ENCODE measurements at regions not wholly inside any gene's neighbourhood (a gene's known extent, or its start where the extent isn't known, plus 50 kb on each side); places are given as distances from the start of the nearest gene placed in this dataset.

- Histone ChIP-seq H3K4me1 (ENCODE audit: control insufficient read depth in 2 of 2, insufficient read depth in 2 of 2, low read length in 1 of 2) (no peaks in the 10 kb centered on the region), H3K36me3 (ENCODE audit: control insufficient read depth in 2 of 2, insufficient read depth in 2 of 2, low read length in 1 of 2) (no peaks in the 10 kb centered on the region), H3K27ac (ENCODE audit: low read depth in 2 of 2, low read length in 1 of 2) (no peak overlapping the region), H3K9me3 (ENCODE audit: control insufficient read depth in 2 of 2, insufficient read depth in 1 of 2, low read depth in 1 of 2, low read length in 1 of 2) (no peaks in the 10 kb centered on the region), H3K27me3 (ENCODE audit: control insufficient read depth in 1 of 2, insufficient read depth in 2 of 2, low read length in 2 of 2) (no peaks in the 10 kb centered on the region), H3K4me3 (ENCODE audit: low read depth in 1 of 2, low read length in 2 of 2) (no peak overlapping the region)
- WGBS, 2 donors, result 65 to 67% methylated on average over 4 of the region's 4 CpGs
Measured at GRCh38 chr10:109417803-109418202, 505.5 kb downstream of the XPNPEP1 start.

- no peaks in the 10 kb centered on the region for H3K9me3 ChIP-seq (ENCODE audit: control insufficient read depth in 2 of 2, insufficient read depth in 1 of 2, low read depth in 1 of 2, low read length in 1 of 2)
- 75% methylated on average over 1 of the region's 1 CpG for WGBS, 2 donors
- H3K27me3 ChIP-seq (ENCODE audit: control insufficient read depth in 1 of 2, insufficient read depth in 2 of 2, low read length in 2 of 2), result no peaks in the 10 kb centered on the region
- no peaks in the 10 kb centered on the region for H3K36me3 ChIP-seq (ENCODE audit: control insufficient read depth in 2 of 2, insufficient read depth in 2 of 2, low read length in 1 of 2)
- no peak overlapping the region for H3K27ac ChIP-seq (ENCODE audit: low read depth in 2 of 2, low read length in 1 of 2)
- no peaks in the 10 kb centered on the region for H3K4me1 ChIP-seq (ENCODE audit: control insufficient read depth in 2 of 2, insufficient read depth in 2 of 2, low read length in 1 of 2)
- H3K4me3 ChIP-seq (ENCODE audit: low read depth in 1 of 2, low read length in 2 of 2), result no peak overlapping the region
Measured at GRCh38 chr10:109412353-109412752, 511.0 kb downstream of the XPNPEP1 start.

GRCh38 chr10:109411917-109412316 is 511.4 kb downstream of the XPNPEP1 start:
- Histone ChIP-seq H3K27ac (ENCODE audit: low read depth in 2 of 2, low read length in 1 of 2) (no peak overlapping the region), H3K9me3 (ENCODE audit: control insufficient read depth in 2 of 2, insufficient read depth in 1 of 2, low read depth in 1 of 2, low read length in 1 of 2) (no peaks in the 10 kb centered on the region), H3K27me3 (ENCODE audit: control insufficient read depth in 1 of 2, insufficient read depth in 2 of 2, low read length in 2 of 2) (no peaks in the 10 kb centered on the region), H3K36me3 (ENCODE audit: control insufficient read depth in 2 of 2, insufficient read depth in 2 of 2, low read length in 1 of 2) (no peaks in the 10 kb centered on the region), H3K4me3 (ENCODE audit: low read depth in 1 of 2, low read length in 2 of 2) (no peak overlapping the region), H3K4me1 (ENCODE audit: control insufficient read depth in 2 of 2, insufficient read depth in 2 of 2, low read length in 1 of 2) (no peaks in the 10 kb centered on the region)
- 35 to 41% methylated on average over 3 of the region's 3 CpGs for WGBS, 2 donors

- H3K27me3 ChIP-seq (ENCODE audit: control insufficient read depth in 1 of 2, insufficient read depth in 2 of 2, low read length in 2 of 2), result no peaks in the 10 kb centered on the region
- H3K27ac ChIP-seq (ENCODE audit: low read depth in 2 of 2, low read length in 1 of 2), result no peak overlapping the region
- H3K4me1 ChIP-seq (ENCODE audit: control insufficient read depth in 2 of 2, insufficient read depth in 2 of 2, low read length in 1 of 2), result no peaks in the 10 kb centered on the region
- no peaks in the 10 kb centered on the region for H3K36me3 ChIP-seq (ENCODE audit: control insufficient read depth in 2 of 2, insufficient read depth in 2 of 2, low read length in 1 of 2)
- H3K9me3 ChIP-seq (ENCODE audit: control insufficient read depth in 2 of 2, insufficient read depth in 1 of 2, low read depth in 1 of 2, low read length in 1 of 2), result peaks cover 0 to 2% of the 10 kb centered on the region in 2 donors
- WGBS, 2 donors, result 68 to 70% methylated on average over 2 of the region's 2 CpGs
- no peak overlapping the region for H3K4me3 ChIP-seq (ENCODE audit: low read depth in 1 of 2, low read length in 2 of 2)
Measured at GRCh38 chr10:109405338-109405737, 518.0 kb downstream of the XPNPEP1 start.

- Histone ChIP-seq H3K36me3 (ENCODE audit: control insufficient read depth in 2 of 2, insufficient read depth in 2 of 2, low read length in 1 of 2) (no peaks in the 10 kb centered on the region), H3K27me3 (ENCODE audit: control insufficient read depth in 1 of 2, insufficient read depth in 2 of 2, low read length in 2 of 2) (no peaks in the 10 kb centered on the region), H3K4me1 (ENCODE audit: control insufficient read depth in 2 of 2, insufficient read depth in 2 of 2, low read length in 1 of 2) (no peaks in the 10 kb centered on the region), H3K27ac (ENCODE audit: low read depth in 2 of 2, low read length in 1 of 2) (no peak overlapping the region), H3K4me3 (ENCODE audit: low read depth in 1 of 2, low read length in 2 of 2) (no peak overlapping the region), H3K9me3 (ENCODE audit: control insufficient read depth in 2 of 2, insufficient read depth in 1 of 2, low read depth in 1 of 2, low read length in 1 of 2) (peaks cover 0 to 2% of the 10 kb centered on the region in 2 donors)
- WGBS, 2 donors, result 50 to 55% methylated on average over 2 of the region's 2 CpGs
Measured at GRCh38 chr10:109403551-109403950, 519.8 kb downstream of the XPNPEP1 start.

- Histone ChIP-seq H3K36me3 (ENCODE audit: control insufficient read depth in 2 of 2, insufficient read depth in 2 of 2, low read length in 1 of 2) (no peaks in the 10 kb centered on the region), H3K9me3 (ENCODE audit: control insufficient read depth in 2 of 2, insufficient read depth in 1 of 2, low read depth in 1 of 2, low read length in 1 of 2) (peaks cover 0 to 6% of the 10 kb centered on the region in 2 donors), H3K4me3 (ENCODE audit: low read depth in 1 of 2, low read length in 2 of 2) (no peak overlapping the region), H3K4me1 (ENCODE audit: control insufficient read depth in 2 of 2, insufficient read depth in 2 of 2, low read length in 1 of 2) (no peaks in the 10 kb centered on the region), H3K27ac (ENCODE audit: low read depth in 2 of 2, low read length in 1 of 2) (no peak overlapping the region), H3K27me3 (ENCODE audit: control insufficient read depth in 1 of 2, insufficient read depth in 2 of 2, low read length in 2 of 2) (no peaks in the 10 kb centered on the region)
- WGBS, 2 donors, result 28 to 49% methylated on average over 3 of the region's 3 CpGs
Measured at GRCh38 chr10:109393425-109393824, 529.9 kb downstream of the XPNPEP1 start.

GRCh38 chr10:109386921-109387320 is 536.4 kb downstream of the XPNPEP1 start:
- 54 to 55% methylated on average over 3 of the region's 3 CpGs for WGBS, 2 donors

GRCh38 chr10:109386101-109386500 is 537.2 kb downstream of the XPNPEP1 start:
- H3K36me3 ChIP-seq (ENCODE audit: control insufficient read depth in 2 of 2, insufficient read depth in 2 of 2, low read length in 1 of 2), result no peaks in the 10 kb centered on the region
- no peak overlapping the region for H3K27ac ChIP-seq (ENCODE audit: low read depth in 2 of 2, low read length in 1 of 2)
- H3K9me3 ChIP-seq (ENCODE audit: control insufficient read depth in 2 of 2, insufficient read depth in 1 of 2, low read depth in 1 of 2, low read length in 1 of 2), result peaks cover 0 to 3% of the 10 kb centered on the region in 2 donors
- H3K4me1 ChIP-seq (ENCODE audit: control insufficient read depth in 2 of 2, insufficient read depth in 2 of 2, low read length in 1 of 2), result no peaks in the 10 kb centered on the region
- no peak overlapping the region for H3K4me3 ChIP-seq (ENCODE audit: low read depth in 1 of 2, low read length in 2 of 2)
- no peaks in the 10 kb centered on the region for H3K27me3 ChIP-seq (ENCODE audit: control insufficient read depth in 1 of 2, insufficient read depth in 2 of 2, low read length in 2 of 2)
- 86% methylated on average over 1 of the region's 1 CpG for WGBS, 2 donors

More at GRCh38 chr10:109386921-109387320, 536.4 kb downstream of the XPNPEP1 start:
- Histone ChIP-seq H3K4me1 (ENCODE audit: control insufficient read depth in 2 of 2, insufficient read depth in 2 of 2, low read length in 1 of 2) (no peaks in the 10 kb centered on the region), H3K27ac (ENCODE audit: low read depth in 2 of 2, low read length in 1 of 2) (no peak overlapping the region), H3K9me3 (ENCODE audit: control insufficient read depth in 2 of 2, insufficient read depth in 1 of 2, low read depth in 1 of 2, low read length in 1 of 2) (peaks cover 0 to 3% of the 10 kb centered on the region in 2 donors), H3K4me3 (ENCODE audit: low read depth in 1 of 2, low read length in 2 of 2) (no peak overlapping the region), H3K36me3 (ENCODE audit: control insufficient read depth in 2 of 2, insufficient read depth in 2 of 2, low read length in 1 of 2) (no peaks in the 10 kb centered on the region), H3K27me3 (ENCODE audit: control insufficient read depth in 1 of 2, insufficient read depth in 2 of 2, low read length in 2 of 2) (no peaks in the 10 kb centered on the region)

GRCh38 chr10:109379186-109379585 is 544.1 kb downstream of the XPNPEP1 start:
- Histone ChIP-seq H3K9me3 (ENCODE audit: control insufficient read depth in 2 of 2, insufficient read depth in 1 of 2, low read depth in 1 of 2, low read length in 1 of 2) (no peaks in the 10 kb centered on the region), H3K4me3 (ENCODE audit: low read depth in 1 of 2, low read length in 2 of 2) (no peak overlapping the region), H3K27me3 (ENCODE audit: control insufficient read depth in 1 of 2, insufficient read depth in 2 of 2, low read length in 2 of 2) (no peaks in the 10 kb centered on the region), H3K36me3 (ENCODE audit: control insufficient read depth in 2 of 2, insufficient read depth in 2 of 2, low read length in 1 of 2) (no peaks in the 10 kb centered on the region), H3K4me1 (ENCODE audit: control insufficient read depth in 2 of 2, insufficient read depth in 2 of 2, low read length in 1 of 2) (no peaks in the 10 kb centered on the region), H3K27ac (ENCODE audit: low read depth in 2 of 2, low read length in 1 of 2) (no peak overlapping the region)
- 63 to 81% methylated on average over 2 of the region's 2 CpGs for WGBS, 2 donors

- Histone ChIP-seq H3K4me3 (ENCODE audit: low read depth in 1 of 2, low read length in 2 of 2) (no peak overlapping the region), H3K27ac (ENCODE audit: low read depth in 2 of 2, low read length in 1 of 2) (no peak overlapping the region), H3K27me3 (ENCODE audit: control insufficient read depth in 1 of 2, insufficient read depth in 2 of 2, low read length in 2 of 2) (no peaks in the 10 kb centered on the region), H3K36me3 (ENCODE audit: control insufficient read depth in 2 of 2, insufficient read depth in 2 of 2, low read length in 1 of 2) (no peaks in the 10 kb centered on the region), H3K4me1 (ENCODE audit: control insufficient read depth in 2 of 2, insufficient read depth in 2 of 2, low read length in 1 of 2) (no peaks in the 10 kb centered on the region), H3K9me3 (ENCODE audit: control insufficient read depth in 2 of 2, insufficient read depth in 1 of 2, low read depth in 1 of 2, low read length in 1 of 2) (no peaks in the 10 kb centered on the region)
- 73 to 74% methylated on average over 1 of the region's 1 CpG for WGBS, 2 donors
Measured at GRCh38 chr10:109374215-109374614, 549.1 kb downstream of the XPNPEP1 start.
